GM23338 (cell line): ENCODE measurements at regions not wholly inside any gene's neighbourhood (a gene's known extent, or its start where the extent isn't known, plus 50 kb on each side); places are given as distances from the start of the nearest gene placed in this dataset.

ENCODE experiments used
- ATAC-seq: fragments of 200-7000 bp; cut with Tn5 transposase; 3 replicates; pipeline ENCODE4 v1.9.1; 2020
- DNase-seq: peaks from one replicate; pipeline ENCODE4 v3.0.0-alpha.2; 2015; ENCODE audit warnings: low spot score
- H2AFZ ChIP-seq: fragments of 200-600 bp; sonication (generic); 2 replicates; pipeline ENCODE4 v1.8.0; 2016; ENCODE audit warnings: antibody characterized with exemption, mild to moderate bottlenecking, moderate library complexity
- H3F3A ChIP-seq: fragments of 200-600 bp; sonication (generic); replicated peaks from 2 replicates; pipeline ENCODE4 v1.8.0; 2017; ENCODE audit warnings: antibody characterized with exemption, mixed run types, low read depth
- H3K27ac ChIP-seq: fragments of 200-600 bp; sonication (generic); 2 replicates; pipeline ENCODE4 v1.6.1; 2016; ENCODE audit warnings: low read depth
- H3K27me3 ChIP-seq: fragments of 200-600 bp; sonication (generic); 2 replicates; pipeline ENCODE4 v1.8.0; 2016; ENCODE audit warnings: mild to moderate bottlenecking, mixed run types, moderate library complexity; ENCODE audit not compliant: insufficient read depth
- H3K36me3 ChIP-seq: fragments of 200-600 bp; sonication (generic); 2 replicates; pipeline ENCODE4 v1.8.0; 2016; ENCODE audit warnings: mild to moderate bottlenecking; ENCODE audit not compliant: insufficient read depth
- H3K4me1 ChIP-seq: fragments of 200-600 bp; sonication (generic); 2 replicates; pipeline ENCODE4 v1.8.0; 2016; ENCODE audit warnings: mild to moderate bottlenecking, moderate library complexity; ENCODE audit not compliant: insufficient read depth
- H3K4me2 ChIP-seq: fragments of 200-600 bp; sonication (generic); 2 replicates; pipeline ENCODE4 v1.7.1; 2017; ENCODE audit warnings: mixed run types
- H3K4me3 ChIP-seq: fragments of 200-600 bp; sonication (generic); 2 replicates; pipeline ENCODE4 v1.6.1; 2016; ENCODE audit warnings: mixed run types
- H3K79me2 ChIP-seq: fragments of 200-600 bp; sonication (generic); replicated peaks from 2 replicates; pipeline ENCODE4 v1.8.0; 2017; ENCODE audit warnings: mild to moderate bottlenecking; ENCODE audit not compliant: insufficient read depth
- H3K9me2 ChIP-seq: fragments of 200-600 bp; sonication (generic); 2 replicates; pipeline ENCODE4 v1.8.0; 2017; ENCODE audit not compliant: insufficient read depth
- H4K20me1 ChIP-seq: fragments of 200-600 bp; sonication (generic); replicated peaks from 2 replicates; pipeline ENCODE4 v1.8.0; 2017; ENCODE audit warnings: mild to moderate bottlenecking; ENCODE audit not compliant: insufficient read depth
- H3K27ac Mint-ChIP-seq: 2 replicates; pipeline ENCODE4 v1.8.0; 2020; ENCODE audit warnings: inconsistent platforms, mild to moderate bottlenecking, moderate library complexity, mixed read lengths
- H3K27me3 Mint-ChIP-seq: 3 replicates; pipeline ENCODE4 v1.8.0; 2022; ENCODE audit warnings: low read depth, mild to moderate bottlenecking, moderate library complexity, mixed read lengths, inconsistent platforms; ENCODE audit not compliant: insufficient read depth, poor library complexity
- H3K36me3 Mint-ChIP-seq: 3 replicates; pipeline ENCODE4 v1.8.0; 2021; ENCODE audit warnings: low read depth, mild to moderate bottlenecking, inconsistent platforms, moderate library complexity, mixed read lengths
- H3K4me1 Mint-ChIP-seq: 3 replicates; pipeline ENCODE4 v1.8.0; 2020; ENCODE audit warnings: mild to moderate bottlenecking, inconsistent platforms, mixed read lengths
- H3K4me3 Mint-ChIP-seq: 3 replicates; pipeline ENCODE4 v1.8.0; 2021; ENCODE audit warnings: moderate library complexity, mild to moderate bottlenecking, inconsistent platforms, mixed read lengths
- H3K9me3 Mint-ChIP-seq: 3 replicates; pipeline ENCODE4 v1.8.0; 2020; ENCODE audit warnings: moderate library complexity, mild to moderate bottlenecking, inconsistent platforms, mixed read lengths
- CREB1 ChIP-seq: fragments of 250-450 bp; sonication (Bioruptor Pico); IDR thresholded peaks from 2 replicates; pipeline ENCODE4 v1.5.0; 2020; ENCODE audit warnings: low read depth, mild to moderate bottlenecking, moderate library complexity
- ETS1 ChIP-seq: IDR thresholded peaks from 2 replicates; pipeline ENCODE4 v1.6.1; 2016; ENCODE audit warnings: antibody characterized with exemption
- EZH2 ChIP-seq: fragments of 200-600 bp; sonication (generic); IDR thresholded peaks from one replicate; pipeline ENCODE4 v1.8.0; 2017; ENCODE audit warnings: antibody characterized with exemption, mild to moderate bottlenecking, low read depth; ENCODE audit not compliant: unreplicated experiment
- EZH2phosphoT487 ChIP-seq: fragments of 200-600 bp; sonication (generic); IDR thresholded peaks from one replicate; pipeline ENCODE4 v1.8.1; 2018; ENCODE audit warnings: antibody characterized with exemption; ENCODE audit not compliant: unreplicated experiment
- JUNB ChIP-seq: IDR thresholded peaks from one replicate; pipeline ENCODE4 v1.6.1; 2016; ENCODE audit warnings: antibody characterized with exemption; ENCODE audit not compliant: unreplicated experiment
- NANOG ChIP-seq: IDR thresholded peaks from 2 replicates; pipeline ENCODE4 v1.6.1; 2016; ENCODE audit warnings: antibody characterized with exemption, borderline replicate concordance
- POLR2AphosphoS5 ChIP-seq: IDR thresholded peaks from 2 replicates; pipeline ENCODE4 v1.6.1; 2016; ENCODE audit warnings: antibody characterized with exemption, low read depth
- REST ChIP-seq: IDR thresholded peaks from one replicate; pipeline ENCODE4 v1.6.1; 2018; ENCODE audit warnings: antibody characterized with exemption; ENCODE audit not compliant: unreplicated experiment
- STAT1 ChIP-seq: IDR thresholded peaks from one replicate; pipeline ENCODE4 v1.6.1; 2016; ENCODE audit warnings: antibody characterized with exemption; ENCODE audit not compliant: unreplicated experiment
- ZNF114 ChIP-seq: fragments of 250-450 bp; sonication (Bioruptor Pico); IDR thresholded peaks from 2 replicates; pipeline ENCODE4 v1.5.0; 2020; ENCODE audit warnings: mild to moderate bottlenecking, moderate library complexity
- ZNF331 ChIP-seq: fragments of 250-450 bp; sonication (Bioruptor Pico); IDR thresholded peaks from 2 replicates; pipeline ENCODE4 v1.5.0; 2020; ENCODE audit warnings: low read depth, mild to moderate bottlenecking, moderate library complexity
- ZNF462 ChIP-seq: fragments of 250-450 bp; sonication (Bioruptor Pico); IDR thresholded peaks from 2 replicates; pipeline ENCODE4 v1.5.0; 2020; ENCODE audit warnings: mild to moderate bottlenecking, moderate library complexity
- TF ChIP-seq, protein P1 (sequence below), 2 experiments: fragments of 200-600 bp in 1 of 2; sonication (generic) in 1 of 2; conservative IDR thresholded peaks; 2 replicates each; pipeline versions ENCODE4 v1.5.1 to v1.6.1; 2016 to 2017; ENCODE audit warnings: antibody characterized with exemption in 2 of 2, low read depth in 2 of 2, mild to moderate bottlenecking in 2 of 2, moderate library complexity in 1 of 2

GRCh38 chr14:54125109-54125508, 168.5 kb upstream of the BMP4 start:
- Mint-ChIP-seq H3K4me1 (no peaks in the 10 kb centered on the region), H3K9me3 (no peaks in the 10 kb centered on the region), H3K27ac (no peak overlapping the region), H3K27me3 (peaks cover 4% of the 10 kb centered on the region), H3K36me3 (no peaks in the 10 kb centered on the region), H3K4me3 (no peak overlapping the region)
- ATAC-seq (no peak), DNase-seq (no peak)
- no peak for TF ChIP-seq EZH2
- no peak for TF ChIP-seq REST
- TF ChIP-seq POLR2AphosphoS5: no peak
- no peak for TF ChIP-seq ZNF462 (CRISPR knock-in tag)
- no peak for TF ChIP-seq ETS1
- no peak for TF ChIP-seq ZNF114 (CRISPR knock-in tag)
- TF ChIP-seq JUNB: no peak
- no peak for TF ChIP-seq STAT1
- TF ChIP-seq EZH2phosphoT487: no peak
- TF ChIP-seq, protein P1, sequence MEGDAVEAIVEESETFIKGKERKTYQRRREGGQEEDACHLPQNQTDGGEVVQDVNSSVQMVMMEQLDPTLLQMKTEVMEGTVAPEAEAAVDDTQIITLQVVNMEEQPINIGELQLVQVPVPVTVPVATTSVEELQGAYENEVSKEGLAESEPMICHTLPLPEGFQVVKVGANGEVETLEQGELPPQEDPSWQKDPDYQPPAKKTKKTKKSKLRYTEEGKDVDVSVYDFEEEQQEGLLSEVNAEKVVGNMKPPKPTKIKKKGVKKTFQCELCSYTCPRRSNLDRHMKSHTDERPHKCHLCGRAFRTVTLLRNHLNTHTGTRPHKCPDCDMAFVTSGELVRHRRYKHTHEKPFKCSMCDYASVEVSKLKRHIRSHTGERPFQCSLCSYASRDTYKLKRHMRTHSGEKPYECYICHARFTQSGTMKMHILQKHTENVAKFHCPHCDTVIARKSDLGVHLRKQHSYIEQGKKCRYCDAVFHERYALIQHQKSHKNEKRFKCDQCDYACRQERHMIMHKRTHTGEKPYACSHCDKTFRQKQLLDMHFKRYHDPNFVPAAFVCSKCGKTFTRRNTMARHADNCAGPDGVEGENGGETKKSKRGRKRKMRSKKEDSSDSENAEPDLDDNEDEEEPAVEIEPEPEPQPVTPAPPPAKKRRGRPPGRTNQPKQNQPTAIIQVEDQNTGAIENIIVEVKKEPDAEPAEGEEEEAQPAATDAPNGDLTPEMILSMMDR (conservative IDR thresholded peaks at IDR 0.05; ENCODE audit: low read depth in 2 of 2): no peak
- TF ChIP-seq CREB1 (CRISPR knock-in tag): no peak
- no peak for TF ChIP-seq ZNF331 (CRISPR knock-in tag)
- TF ChIP-seq NANOG: no peak
- Histone ChIP-seq H3K36me3 (no peaks in the 10 kb centered on the region), H3K4me3 (no peak overlapping the region), H3K9me2 (peaks cover 8% of the 10 kb centered on the region), H3K4me2 (no peak overlapping the region), H3K79me2 (no peaks in the 10 kb centered on the region), H4K20me1 (no peaks in the 10 kb centered on the region), H3K27me3 (no peaks in the 10 kb centered on the region), H3K27ac (no peak overlapping the region), H3F3A (no peaks in the 10 kb centered on the region), H3K4me1 (no peaks in the 10 kb centered on the region), H2AFZ (no peak overlapping the region)
